Endothelial cell of umbilical vein (primary cell): ENCODE measurements at regions not wholly inside any gene's neighbourhood (a gene's known extent, or its start where the extent isn't known, plus 50 kb on each side); places are given as distances from the start of the nearest gene placed in this dataset.

Experiments used
- BruUV-seq: library from RNA; stranded (reverse); fragments of 400-500 nt; replicated peaks from 2 replicates; lab custom pipeline; 2021; lab: Mats Ljungman, UMichigan
- CTCF ChIA-PET: fragments of 300-600, 350-600 bp; sonication (Branson Sonifier 250); formaldehyde crosslinking; loops from one replicate; lab custom pipeline; 2021; ENCODE audit warnings: antibody characterized with exemption, inconsistent platforms; lab: Charles Lee
- POLR2A ChIA-PET: fragments of 300-600, 350-600 bp; sonication (Branson Sonifier 250); formaldehyde crosslinking; loops from one replicate; lab custom pipeline; 2021; ENCODE audit warnings: antibody characterized with exemption, inconsistent platforms; lab: Charles Lee
- DNase-seq: peaks from one replicate; pipeline ENCODE4 v3.0.0-alpha.2; 2011; ENCODE audit warnings: low read depth, low spot score
- FAIRE-seq: peaks from 2 replicates; lab custom pipeline; 2011; peaks lifted over from hg19 to GRCh38; lab: Jason Lieb, UNC
- H2AFZ ChIP-seq: 2 replicates; pipeline ENCODE4 v1.6.0; 2012; ENCODE audit warnings: low read depth, low read length, control low read depth, inconsistent platforms
- H3K27ac ChIP-seq: 2 replicates; pipeline ENCODE4 v1.5.1; 2011; ENCODE audit warnings: low read depth, mild to moderate bottlenecking, control low read depth, low read length, moderate library complexity; ENCODE audit not compliant: insufficient read depth
- H3K27me3 ChIP-seq, 2 experiments: 2 replicates each; pipeline versions ENCODE4 v1.6.0 to v1.6.1; 2011; ENCODE audit warnings: low read length in 2 of 2, mixed read lengths in 1 of 2; ENCODE audit not compliant: control insufficient read depth in 2 of 2, insufficient read depth in 2 of 2
- H3K36me3 ChIP-seq, 2 experiments: 2 replicates in 1 of 2; 3 replicates in 1 of 2; pipeline ENCODE4 v1.5.1; 2011; ENCODE audit warnings: low read length in 2 of 2, mild to moderate bottlenecking in 1 of 2, moderate library complexity in 1 of 2; ENCODE audit not compliant: control insufficient read depth in 2 of 2, insufficient read depth in 2 of 2; ENCODE audit errors: extremely low read depth in 1 of 2
- H3K4me1 ChIP-seq: 3 replicates; pipeline ENCODE4 v1.5.1; 2011; ENCODE audit warnings: mild to moderate bottlenecking, low read length; ENCODE audit not compliant: control insufficient read depth, insufficient read depth; ENCODE audit errors: extremely low read depth
- H3K4me2 ChIP-seq: 2 replicates; pipeline ENCODE4 v1.6.1; 2011; ENCODE audit warnings: low read length, control low read depth, mixed read lengths; ENCODE audit not compliant: insufficient read depth
- H3K4me3 ChIP-seq, 3 experiments: fragments of 200-600 bp in 1 of 3; sonication (generic), shearing (Covaris generic) in 1 of 3; replicated peaks in 1 of 3; 2 replicates each; pipeline ENCODE4 v1.5.1; 2011 to 2016; ENCODE audit warnings: control low read depth in 3 of 3, low read length in 3 of 3, mild to moderate bottlenecking in 2 of 3, inconsistent platforms in 1 of 3, low read depth in 1 of 3, moderate library complexity in 1 of 3; ENCODE audit not compliant: insufficient read depth in 1 of 3
- H3K79me2 ChIP-seq: 2 replicates; pipeline ENCODE4 v1.6.0; 2012; ENCODE audit warnings: low read length, inconsistent platforms; ENCODE audit not compliant: control insufficient read depth, insufficient read depth
- H3K9ac ChIP-seq: replicated peaks from 2 replicates; pipeline ENCODE3; 2011; ENCODE audit warnings: low read length, control low read depth; ENCODE audit not compliant: insufficient read depth; ENCODE audit errors: extremely low read depth
- H3K9me1 ChIP-seq: replicated peaks from 3 replicates; pipeline ENCODE4 v1.6.0; 2011; ENCODE audit warnings: mild to moderate bottlenecking, low read length; ENCODE audit not compliant: control insufficient read depth, insufficient read depth; ENCODE audit errors: extremely low read depth
- H3K9me3 ChIP-seq: replicated peaks from 2 replicates; pipeline ENCODE4 v1.5.1; 2012; ENCODE audit warnings: low read length, inconsistent platforms; ENCODE audit not compliant: control insufficient read depth, insufficient read depth
- H4K20me1 ChIP-seq: replicated peaks from 2 replicates; pipeline ENCODE3; 2011; ENCODE audit warnings: mild to moderate bottlenecking, low read length; ENCODE audit not compliant: control insufficient read depth, insufficient read depth; ENCODE audit errors: extremely low read depth
- EZH2 ChIP-seq: IDR thresholded peaks from 2 replicates; pipeline ENCODE4 v1.6.1; 2012; ENCODE audit warnings: borderline replicate concordance, low read depth, mild to moderate bottlenecking, moderate library complexity, low read length, inconsistent platforms; ENCODE audit not compliant: severe bottlenecking
- FOS ChIP-seq: IDR thresholded peaks from 2 replicates; pipeline ENCODE4 v1.6.1; 2011; ENCODE audit warnings: mild to moderate bottlenecking, low read length, moderate library complexity, borderline replicate concordance; ENCODE audit not compliant: insufficient read depth
- GATA2 ChIP-seq: IDR thresholded peaks from 2 replicates; pipeline ENCODE4 v1.7.0; 2011; ENCODE audit warnings: low read depth, mild to moderate bottlenecking, moderate library complexity, mixed read lengths, low read length; ENCODE audit not compliant: insufficient read length, insufficient read depth
- JUN ChIP-seq: IDR thresholded peaks from 2 replicates; pipeline ENCODE4 v1.6.1; 2011; ENCODE audit warnings: borderline replicate concordance, low read depth; ENCODE audit not compliant: insufficient read length, insufficient read depth
- MYC ChIP-seq: IDR thresholded peaks from one replicate; pipeline ENCODE4 v1.6.1; 2011; ENCODE audit warnings: mild to moderate bottlenecking, low read depth, low read length
- POLR2A ChIP-seq: IDR thresholded peaks from 2 replicates; pipeline ENCODE4 v1.6.1; 2012; ENCODE audit warnings: low read depth, mild to moderate bottlenecking, control low read depth, low read length
- POLR2AphosphoS5 ChIP-seq: IDR thresholded peaks from 2 replicates; pipeline ENCODE4 v1.6.1; 2012; ENCODE audit warnings: low read depth, mild to moderate bottlenecking, control low read depth, low read length, moderate library complexity; ENCODE audit not compliant: insufficient read depth
- dilution Hi-C: fragments of 300-500 bp; cut with MboI; formaldehyde crosslinking; loops from one replicate; pipeline ENCODE4 v1.15.0; 2019; ENCODE audit warnings: low sequenced_read_pairs; ENCODE audit not compliant: extremely low pct_ligation_motif_present
- intact Hi-C: fragments of 100-400 bp; cut with micrococcal nuclease; formaldehyde crosslinking; loops from one replicate; pipeline ENCODE4 v1.10.0; 2022
- TF ChIP-seq, protein P1 (sequence below), 2 donors: IDR thresholded peaks; 1 replicate in 1 of 2; 2 replicates in 1 of 2; pipeline ENCODE4 v1.5.1; 2011; ENCODE audit warnings: low read length in 2 of 2, mild to moderate bottlenecking in 2 of 2, moderate library complexity in 2 of 2, control low read depth in 1 of 2, inconsistent platforms in 1 of 2, low read depth in 1 of 2; ENCODE audit not compliant: insufficient read depth in 1 of 2; ENCODE audit errors: extremely low read depth in 1 of 2
- TF ChIP-seq, protein P2 (sequence below): IDR thresholded peaks from 2 replicates; pipeline ENCODE4 v1.6.1; 2011; ENCODE audit not compliant: insufficient read depth, insufficient read length

DNA sequence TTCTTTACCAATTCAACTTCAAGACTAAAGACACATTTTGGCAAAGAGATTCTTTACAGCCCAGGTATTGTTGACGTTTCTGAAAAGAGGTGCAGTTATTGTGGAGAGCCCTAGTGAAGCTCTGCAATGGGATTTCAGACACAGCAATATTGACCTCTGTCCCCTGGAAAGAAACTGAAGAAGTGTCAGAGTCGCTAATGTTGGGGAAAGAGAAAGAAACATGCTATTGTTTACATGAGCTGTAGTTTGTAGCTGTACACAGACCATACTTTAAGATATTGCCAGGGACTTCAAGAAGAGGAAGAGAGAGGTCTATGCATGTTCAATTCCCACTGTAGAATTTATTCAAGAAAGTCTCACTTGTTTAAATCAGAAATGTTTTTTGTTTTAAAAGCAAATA lies 497.3 kb upstream of the BOD1L1 start:
- DNase-seq, result no peak
- H3K4me3 ChIP-seq, result no peak overlapping the region
- no peak overlapping the region for H3K9ac ChIP-seq
- H3K9me1 ChIP-seq, result no peaks in the 10 kb centered on the region
- dilution Hi-C loops (no loop called here), intact Hi-C loops (no loop called here)
- H2AFZ ChIP-seq, result no peak overlapping the region
- H4K20me1 ChIP-seq, result no peaks in the 10 kb centered on the region
- no TSS peak for BruUV-seq
- no peak for FAIRE-seq
- no peaks in the 10 kb centered on the region for H3K4me1 ChIP-seq
- no peak overlapping the region for H3K4me2 ChIP-seq
- H3K27me3 ChIP-seq, result no peaks in the 10 kb centered on the region
- TF ChIP-seq, protein P1, sequence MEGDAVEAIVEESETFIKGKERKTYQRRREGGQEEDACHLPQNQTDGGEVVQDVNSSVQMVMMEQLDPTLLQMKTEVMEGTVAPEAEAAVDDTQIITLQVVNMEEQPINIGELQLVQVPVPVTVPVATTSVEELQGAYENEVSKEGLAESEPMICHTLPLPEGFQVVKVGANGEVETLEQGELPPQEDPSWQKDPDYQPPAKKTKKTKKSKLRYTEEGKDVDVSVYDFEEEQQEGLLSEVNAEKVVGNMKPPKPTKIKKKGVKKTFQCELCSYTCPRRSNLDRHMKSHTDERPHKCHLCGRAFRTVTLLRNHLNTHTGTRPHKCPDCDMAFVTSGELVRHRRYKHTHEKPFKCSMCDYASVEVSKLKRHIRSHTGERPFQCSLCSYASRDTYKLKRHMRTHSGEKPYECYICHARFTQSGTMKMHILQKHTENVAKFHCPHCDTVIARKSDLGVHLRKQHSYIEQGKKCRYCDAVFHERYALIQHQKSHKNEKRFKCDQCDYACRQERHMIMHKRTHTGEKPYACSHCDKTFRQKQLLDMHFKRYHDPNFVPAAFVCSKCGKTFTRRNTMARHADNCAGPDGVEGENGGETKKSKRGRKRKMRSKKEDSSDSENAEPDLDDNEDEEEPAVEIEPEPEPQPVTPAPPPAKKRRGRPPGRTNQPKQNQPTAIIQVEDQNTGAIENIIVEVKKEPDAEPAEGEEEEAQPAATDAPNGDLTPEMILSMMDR (IDR thresholded peaks at IDR 0.05; ENCODE audit: extremely low read depth in 1 of 2, insufficient read depth in 1 of 2, low read depth in 1 of 2, low read length in 2 of 2), result no peak
- TF ChIP-seq GATA2 (no peak), MYC (no peak), POLR2AphosphoS5 (no peak), POLR2A (no peak), FOS (no peak), JUN (no peak), EZH2 (no peak)
- TF ChIP-seq, protein P2, sequence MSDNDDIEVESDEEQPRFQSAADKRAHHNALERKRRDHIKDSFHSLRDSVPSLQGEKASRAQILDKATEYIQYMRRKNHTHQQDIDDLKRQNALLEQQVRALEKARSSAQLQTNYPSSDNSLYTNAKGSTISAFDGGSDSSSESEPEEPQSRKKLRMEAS, result no peak
- no peaks in the 10 kb centered on the region for H3K36me3 ChIP-seq
- ChIA-PET POLR2A (no interaction called here), CTCF (no interaction called here)
- H3K9me3 ChIP-seq, result no peaks in the 10 kb centered on the region
- H3K79me2 ChIP-seq, result no peaks in the 10 kb centered on the region
- H3K27ac ChIP-seq, result no peak overlapping the region
